SU-DHL-6 (cell line): ENCODE measurements at regions not wholly inside any gene's neighbourhood (a gene's known extent, or its start where the extent isn't known, plus 50 kb on each side); places are given as distances from the start of the nearest gene placed in this dataset.

Experiments
- H2AFZ ChIP-seq: fragments of 200-600 bp; sonication (generic); 2 replicates; pipeline ENCODE4 v1.6.1; 2014; ENCODE audit warnings: low read depth, mild to moderate bottlenecking, moderate library complexity, mixed read lengths, antibody characterized with exemption, low read length; ENCODE audit not compliant: severe bottlenecking
- H3F3A ChIP-seq: fragments of 200-600 bp; shearing (Covaris generic); 2 replicates; pipeline ENCODE4 v1.6.0; 2016; ENCODE audit warnings: antibody characterized with exemption, mild to moderate bottlenecking; ENCODE audit not compliant: insufficient read depth
- H3K27ac ChIP-seq: fragments of 200-600 bp; sonication (generic); 2 replicates; pipeline ENCODE4 v1.5.1; 2016; ENCODE audit warnings: low read depth, mild to moderate bottlenecking, low read length, moderate library complexity, mixed read lengths
- H3K27me3 ChIP-seq: fragments of 200-600 bp; sonication (generic), shearing (Covaris generic); 2 replicates; pipeline ENCODE4 v1.6.0; 2014; ENCODE audit warnings: mild to moderate bottlenecking, low read length
- H3K36me3 ChIP-seq: fragments of 200-600 bp; sonication (generic); 2 replicates; pipeline ENCODE4 v1.6.1; 2014; ENCODE audit warnings: mild to moderate bottlenecking, low read length, mixed read lengths
- H3K4me2 ChIP-seq: fragments of 300-600, 200-600 bp; shearing (Covaris generic), sonication (generic); 2 replicates; pipeline ENCODE4 v1.6.0; 2014; ENCODE audit warnings: low read length, low read depth, mild to moderate bottlenecking; ENCODE audit not compliant: poor library complexity, severe bottlenecking
- H3K4me3 ChIP-seq: fragments of 200-600 bp; sonication (generic); 2 replicates; pipeline ENCODE4 v1.5.1; 2014; ENCODE audit warnings: antibody characterized with exemption, low read length, mild to moderate bottlenecking, mixed read lengths; ENCODE audit not compliant: insufficient read depth, poor library complexity, severe bottlenecking
- H3K79me2 ChIP-seq: fragments of 200-600 bp; sonication (generic); 2 replicates; pipeline ENCODE4 v1.6.1; 2014; ENCODE audit warnings: mild to moderate bottlenecking, low read length, moderate library complexity; ENCODE audit not compliant: insufficient read depth
- H3K9ac ChIP-seq: fragments of 200-600 bp; sonication (generic); 2 replicates; pipeline ENCODE4 v1.7.0; 2014; ENCODE audit warnings: mild to moderate bottlenecking, low read length
- H3K9me2 ChIP-seq: fragments of 200-600 bp; sonication (generic); replicated peaks from 2 replicates; pipeline ENCODE4 v1.6.1; 2014; ENCODE audit warnings: low read length; ENCODE audit not compliant: insufficient read depth
- H3K9me3 ChIP-seq: fragments of 200-600 bp; sonication (generic); 2 replicates; pipeline ENCODE4 v1.6.1; 2014; ENCODE audit warnings: low read length, mixed read lengths; ENCODE audit not compliant: insufficient read depth
- H4K20me1 ChIP-seq: fragments of 200-600 bp; sonication (generic); 2 replicates; pipeline ENCODE4 v1.6.1; 2014; ENCODE audit warnings: low read depth, mild to moderate bottlenecking, antibody characterized with exemption, low read length, moderate library complexity, mixed read lengths
- EZH2phosphoT487 ChIP-seq: fragments of 200-600 bp; sonication (generic), shearing (Covaris generic); conservative IDR thresholded peaks from 2 replicates; pipeline ENCODE4 v1.6.1; 2018; ENCODE audit warnings: mild to moderate bottlenecking, antibody characterized with exemption, low read length, moderate library complexity, mixed read lengths
- TF ChIP-seq, protein P1 (sequence below): fragments of 200-600 bp; sonication (generic); IDR thresholded peaks from one replicate; pipeline ENCODE4 v1.5.1; 2017; ENCODE audit warnings: antibody characterized with exemption, mild to moderate bottlenecking, low read length, moderate library complexity; ENCODE audit not compliant: insufficient read depth, poor library complexity, severe bottlenecking

DNA sequence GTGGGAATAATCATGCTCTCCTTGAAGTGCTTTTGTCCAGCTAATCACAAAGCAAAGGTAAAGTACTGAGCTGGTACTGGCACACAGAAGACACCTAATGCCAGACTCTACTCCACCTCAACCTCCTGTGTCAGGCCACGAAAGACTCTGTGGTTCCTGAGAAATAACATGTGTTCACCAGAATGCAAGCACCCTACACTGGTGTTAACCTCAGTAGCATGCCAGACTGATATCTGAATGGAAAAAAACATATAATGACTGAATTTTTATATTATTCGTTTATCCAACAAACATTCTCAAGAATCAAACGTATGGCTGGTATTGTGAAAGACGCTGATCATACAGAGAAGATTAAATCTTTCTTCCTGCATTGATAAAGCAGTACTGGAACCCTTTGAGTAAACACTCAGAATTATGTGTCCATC lies 97.1 kb upstream of the IFNE start:
- no peak overlapping the region for H3K27ac ChIP-seq
- no peaks in the 10 kb centered on the region for H3K9me2 ChIP-seq
- H2AFZ ChIP-seq: no peak overlapping the region
- H3F3A ChIP-seq: no peaks in the 10 kb centered on the region
- H3K36me3 ChIP-seq: no peaks in the 10 kb centered on the region
- H4K20me1 ChIP-seq: no peaks in the 10 kb centered on the region
- no peaks in the 10 kb centered on the region for H3K9me3 ChIP-seq
- TF ChIP-seq EZH2phosphoT487: no peak
- no peaks in the 10 kb centered on the region for H3K79me2 ChIP-seq
- no peak overlapping the region for H3K4me2 ChIP-seq
- H3K27me3 ChIP-seq: no peaks in the 10 kb centered on the region
- no peak overlapping the region for H3K9ac ChIP-seq
- no peak overlapping the region for H3K4me3 ChIP-seq

DNA sequence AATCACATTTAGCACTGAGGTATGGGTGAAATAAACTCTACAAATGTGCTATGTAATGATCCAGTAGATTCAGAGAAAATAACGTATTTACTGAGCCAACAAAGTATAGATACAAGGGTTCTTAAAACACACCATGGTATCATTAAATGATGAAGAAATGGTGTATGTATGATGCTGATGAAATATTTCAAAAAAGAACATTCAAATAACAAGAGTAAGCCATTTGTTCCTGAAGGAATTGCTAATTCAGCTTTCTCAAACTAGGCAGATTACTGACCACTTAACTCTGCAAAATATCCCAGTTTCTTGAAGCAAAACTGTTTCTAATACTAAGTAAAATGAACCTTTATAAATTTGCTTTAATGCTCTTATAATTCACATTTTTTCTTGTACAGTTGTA lies 97.6 kb upstream of the IFNE start:
- Histone ChIP-seq H3K79me2 (no peaks in the 10 kb centered on the region), H3K9ac (no peak overlapping the region), H3K4me2 (no peak overlapping the region), H3K27ac (no peak overlapping the region), H3K4me3 (no peak overlapping the region), H3K36me3 (no peaks in the 10 kb centered on the region), H4K20me1 (no peaks in the 10 kb centered on the region), H3K9me3 (no peaks in the 10 kb centered on the region), H2AFZ (no peak overlapping the region), H3F3A (no peaks in the 10 kb centered on the region), H3K27me3 (no peaks in the 10 kb centered on the region), H3K9me2 (no peaks in the 10 kb centered on the region)
- TF ChIP-seq, protein P1, sequence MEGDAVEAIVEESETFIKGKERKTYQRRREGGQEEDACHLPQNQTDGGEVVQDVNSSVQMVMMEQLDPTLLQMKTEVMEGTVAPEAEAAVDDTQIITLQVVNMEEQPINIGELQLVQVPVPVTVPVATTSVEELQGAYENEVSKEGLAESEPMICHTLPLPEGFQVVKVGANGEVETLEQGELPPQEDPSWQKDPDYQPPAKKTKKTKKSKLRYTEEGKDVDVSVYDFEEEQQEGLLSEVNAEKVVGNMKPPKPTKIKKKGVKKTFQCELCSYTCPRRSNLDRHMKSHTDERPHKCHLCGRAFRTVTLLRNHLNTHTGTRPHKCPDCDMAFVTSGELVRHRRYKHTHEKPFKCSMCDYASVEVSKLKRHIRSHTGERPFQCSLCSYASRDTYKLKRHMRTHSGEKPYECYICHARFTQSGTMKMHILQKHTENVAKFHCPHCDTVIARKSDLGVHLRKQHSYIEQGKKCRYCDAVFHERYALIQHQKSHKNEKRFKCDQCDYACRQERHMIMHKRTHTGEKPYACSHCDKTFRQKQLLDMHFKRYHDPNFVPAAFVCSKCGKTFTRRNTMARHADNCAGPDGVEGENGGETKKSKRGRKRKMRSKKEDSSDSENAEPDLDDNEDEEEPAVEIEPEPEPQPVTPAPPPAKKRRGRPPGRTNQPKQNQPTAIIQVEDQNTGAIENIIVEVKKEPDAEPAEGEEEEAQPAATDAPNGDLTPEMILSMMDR: no peak
- no peak for TF ChIP-seq EZH2phosphoT487

DNA sequence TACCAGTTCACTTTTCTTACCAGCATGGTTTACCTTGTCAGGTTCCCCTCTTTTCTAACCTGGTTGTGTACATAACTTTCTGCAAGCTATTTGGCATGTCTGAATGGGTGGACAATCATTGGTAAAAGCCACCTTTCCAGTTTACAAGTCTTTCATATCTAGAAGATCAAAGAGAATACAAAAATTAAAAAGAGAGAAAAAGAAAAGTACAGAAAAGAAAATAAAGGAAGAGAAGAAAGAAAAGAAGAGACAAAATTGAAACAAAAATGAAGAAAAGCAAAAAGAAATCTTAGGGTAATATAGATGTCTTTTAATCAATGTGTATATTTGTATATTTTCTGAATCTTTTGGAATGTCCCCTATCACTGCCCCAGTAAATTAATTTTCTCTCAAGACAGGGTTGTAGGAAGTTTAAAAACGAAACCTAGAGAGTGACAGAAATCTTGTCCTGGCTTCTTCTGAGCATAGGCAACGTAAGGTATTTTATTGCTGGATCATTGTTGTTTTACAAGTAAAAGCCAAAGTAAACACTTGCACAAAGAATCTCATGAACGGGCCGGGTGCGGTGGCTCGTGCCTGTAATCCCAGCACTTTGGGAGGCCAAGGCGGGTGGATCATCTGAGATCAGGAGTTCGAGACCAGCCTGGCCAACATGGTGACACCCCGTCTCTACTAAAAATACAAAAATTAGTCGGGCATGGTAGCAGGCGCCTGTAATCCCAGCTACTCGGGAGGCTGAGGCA lies 98.7 kb upstream of the IFNE start:
- Histone ChIP-seq H4K20me1 (no peaks in the 10 kb centered on the region), H3F3A (no peaks in the 10 kb centered on the region), H3K9me2 (no peaks in the 10 kb centered on the region), H3K9me3 (no peaks in the 10 kb centered on the region), H3K36me3 (no peaks in the 10 kb centered on the region), H3K27ac (no peak overlapping the region), H3K79me2 (no peaks in the 10 kb centered on the region), H3K4me2 (no peak overlapping the region), H3K4me3 (no peak overlapping the region), H3K27me3 (no peaks in the 10 kb centered on the region), H2AFZ (no peak overlapping the region), H3K9ac (no peak overlapping the region)
- TF ChIP-seq EZH2phosphoT487: no peak
- TF ChIP-seq, protein P1: no peak

DNA sequence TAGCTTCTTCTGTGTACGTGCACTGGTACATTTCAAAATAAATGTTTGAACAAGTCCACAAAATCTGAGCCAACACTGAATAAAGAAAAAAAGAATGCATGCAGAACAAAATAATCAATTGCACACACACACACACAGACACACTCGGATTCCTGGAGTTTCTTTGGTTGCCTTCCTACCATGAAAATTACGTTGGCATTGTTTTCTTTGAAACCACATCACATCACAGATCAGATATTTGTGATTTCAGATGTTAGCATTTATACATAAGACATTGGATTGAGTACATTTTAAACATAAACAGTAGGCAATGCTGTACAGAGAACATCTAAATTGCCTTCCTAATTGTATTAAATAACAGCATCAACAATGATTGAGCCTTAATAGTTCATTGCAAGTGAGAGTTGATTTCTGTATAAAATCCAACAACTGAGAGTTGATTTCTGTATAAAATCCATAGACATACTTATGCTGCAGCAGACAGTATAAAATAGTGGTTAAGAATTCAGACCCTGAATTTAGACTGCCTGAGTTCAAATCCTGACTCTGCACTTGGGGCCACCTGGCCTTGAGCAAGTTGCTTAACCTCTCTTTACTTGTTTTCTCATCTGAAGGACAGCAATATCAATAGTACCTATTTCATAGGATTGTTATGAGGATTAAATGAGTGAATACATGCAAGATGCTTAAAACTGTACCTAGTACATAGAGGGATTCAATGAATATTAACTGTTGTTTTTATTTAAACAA lies 101.7 kb upstream of the IFNE start:
- Histone ChIP-seq H3K36me3 (no peaks in the 10 kb centered on the region), H3K4me2 (no peak overlapping the region), H3K9me2 (no peaks in the 10 kb centered on the region), H3K9me3 (no peaks in the 10 kb centered on the region), H3K9ac (no peak overlapping the region), H3K27me3 (no peaks in the 10 kb centered on the region), H3F3A (no peaks in the 10 kb centered on the region), H3K4me3 (no peak overlapping the region), H4K20me1 (no peaks in the 10 kb centered on the region), H3K27ac (no peak overlapping the region), H3K79me2 (no peaks in the 10 kb centered on the region), H2AFZ (no peak overlapping the region)
- TF ChIP-seq EZH2phosphoT487: no peak
- TF ChIP-seq, protein P1: no peak
